Astrocyte (in vitro differentiated cells and primary cell): ENCODE measurements at regions not wholly inside any gene's neighbourhood (a gene's known extent, or its start where the extent isn't known, plus 50 kb on each side); places are given as distances from the start of the nearest gene placed in this dataset.

ENCODE experiments used
- DNase-seq: peaks from one replicate; pipeline ENCODE4 v3.0.0-alpha.2; 2010; ENCODE audit warnings: low read depth
- FAIRE-seq: peaks from 2 replicates; lab custom pipeline; 2011; peaks lifted over from hg19 to GRCh38; lab: Jason Lieb, UNC
- H2AFZ ChIP-seq: 2 replicates; pipeline ENCODE4 v1.6.0; 2012; ENCODE audit warnings: low read depth, low read length, inconsistent platforms
- H3K27ac ChIP-seq: 2 replicates; pipeline ENCODE4 v1.5.1; 2011; ENCODE audit warnings: low read depth, low read length, inconsistent platforms
- H3K27me3 ChIP-seq: 2 replicates; pipeline ENCODE4 v1.6.0; 2011; ENCODE audit warnings: low read length, inconsistent platforms; ENCODE audit not compliant: insufficient read depth
- H3K36me3 ChIP-seq: 2 replicates; pipeline ENCODE4 v1.5.1; 2011; ENCODE audit warnings: low read length, inconsistent platforms; ENCODE audit not compliant: insufficient read depth
- H3K4me1 ChIP-seq: 2 replicates; pipeline ENCODE4 v1.5.1; 2011; ENCODE audit warnings: low read length, inconsistent platforms; ENCODE audit not compliant: insufficient read depth
- H3K4me2 ChIP-seq: 2 replicates; pipeline ENCODE4 v1.6.0; 2012; ENCODE audit warnings: low read length, inconsistent platforms
- H3K4me3 ChIP-seq: 2 replicates; pipeline ENCODE4 v1.5.1; 2011; ENCODE audit warnings: low read depth, mild to moderate bottlenecking, low read length, inconsistent platforms; ENCODE audit not compliant: insufficient read depth
- H3K79me2 ChIP-seq: 2 replicates; pipeline ENCODE4 v1.6.0; 2012; ENCODE audit warnings: mild to moderate bottlenecking, low read length, inconsistent platforms; ENCODE audit not compliant: insufficient read depth
- H3K9ac ChIP-seq: 2 replicates; pipeline ENCODE4 v1.6.0; 2012; ENCODE audit warnings: mild to moderate bottlenecking, low read length, inconsistent platforms
- H3K9me3 ChIP-seq: 2 replicates; pipeline ENCODE4 v1.5.1; 2012; ENCODE audit warnings: low read depth, mild to moderate bottlenecking, low read length, inconsistent platforms; ENCODE audit not compliant: insufficient read depth
- H4K20me1 ChIP-seq: 2 replicates; pipeline ENCODE4 v1.6.0; 2012; ENCODE audit warnings: low read length, inconsistent platforms; ENCODE audit not compliant: insufficient read depth
- H3K27ac Mint-ChIP-seq: one replicate; pipeline ENCODE4 v1.8.0; 2021; ENCODE audit warnings: mild to moderate bottlenecking, mixed read lengths; ENCODE audit not compliant: unreplicated experiment
- H3K27me3 Mint-ChIP-seq: one replicate; pipeline ENCODE4 v1.8.0; 2021; ENCODE audit warnings: low read depth, mixed read lengths; ENCODE audit not compliant: unreplicated experiment
- H3K36me3 Mint-ChIP-seq: one replicate; pipeline ENCODE4 v1.8.0; 2021; ENCODE audit warnings: low read depth, mixed read lengths; ENCODE audit not compliant: unreplicated experiment
- H3K4me1 Mint-ChIP-seq: one replicate; pipeline ENCODE4 v1.8.0; 2021; ENCODE audit warnings: low read depth, mixed read lengths; ENCODE audit not compliant: unreplicated experiment
- H3K4me3 Mint-ChIP-seq: one replicate; pipeline ENCODE4 v1.8.0; 2021; ENCODE audit warnings: mild to moderate bottlenecking, moderate library complexity, mixed read lengths; ENCODE audit not compliant: unreplicated experiment
- H3K9me3 Mint-ChIP-seq: one replicate; pipeline ENCODE4 v1.8.0; 2021; ENCODE audit warnings: mild to moderate bottlenecking, mixed read lengths; ENCODE audit not compliant: unreplicated experiment
- EZH2 ChIP-seq: IDR thresholded peaks from 2 replicates; pipeline ENCODE4 v1.6.1; 2012; ENCODE audit warnings: mild to moderate bottlenecking, low read length, inconsistent platforms; ENCODE audit not compliant: insufficient read depth
- TF ChIP-seq, protein P1 (sequence below): IDR thresholded peaks from 2 replicates; pipeline ENCODE4 v1.5.1; 2011; ENCODE audit warnings: low read depth, mild to moderate bottlenecking, inconsistent platforms, low read length, moderate library complexity; ENCODE audit not compliant: insufficient read depth

DNA sequence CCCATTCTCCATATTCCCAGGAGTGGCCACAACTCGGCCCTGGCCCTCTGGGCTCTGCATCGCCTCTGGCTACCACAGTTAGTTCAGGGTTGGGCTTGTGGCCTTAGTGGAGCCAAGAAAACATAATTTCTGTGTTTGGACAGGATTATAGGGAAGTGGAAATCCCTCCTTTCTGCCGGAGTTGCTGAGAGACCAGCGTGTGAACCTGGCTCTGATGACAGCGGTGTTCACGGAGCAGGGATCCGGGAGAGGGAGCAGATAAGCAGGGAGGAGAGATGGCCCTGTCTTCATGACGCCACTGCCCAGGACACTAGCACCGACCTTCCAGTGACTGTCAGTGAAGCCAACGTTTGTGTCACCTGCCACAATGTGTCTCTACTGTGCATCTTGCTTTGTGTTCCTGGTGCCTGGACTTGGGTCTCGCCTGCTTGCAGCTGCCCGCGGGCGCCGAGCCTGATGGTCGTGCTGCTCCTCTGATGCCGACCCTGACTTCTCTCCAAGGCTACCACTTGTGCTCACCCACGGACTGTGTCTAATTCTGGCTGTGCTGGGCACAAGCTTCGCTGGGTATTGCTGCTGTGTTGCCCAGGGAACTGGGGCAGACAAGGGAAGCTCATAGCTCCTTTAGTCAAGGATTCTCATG, 67.0 kb upstream of the VIPR2 start:
- Histone ChIP-seq H3K4me1 (no peaks in the 10 kb centered on the region), H3K36me3 (no peaks in the 10 kb centered on the region), H3K9me3 (peaks cover 6% of the 10 kb centered on the region), H3K79me2 (no peaks in the 10 kb centered on the region), H3K27ac (no peak overlapping the region), H3K4me3 (no peak overlapping the region), H3K9ac (no peak overlapping the region), H3K4me2 (no peak overlapping the region), H3K27me3 (no peaks in the 10 kb centered on the region), H4K20me1 (no peaks in the 10 kb centered on the region), H2AFZ (no peak overlapping the region)
- Mint-ChIP-seq H3K36me3 (no peaks in the 10 kb centered on the region), H3K27ac (no peak overlapping the region), H3K9me3 (peaks cover 5% of the 10 kb centered on the region), H3K4me3 (no peak overlapping the region), H3K4me1 (no peaks in the 10 kb centered on the region), H3K27me3 (no peaks in the 10 kb centered on the region)
- no peak for DNase-seq
- no peak for FAIRE-seq
- no peak for TF ChIP-seq EZH2
- TF ChIP-seq, protein P1, sequence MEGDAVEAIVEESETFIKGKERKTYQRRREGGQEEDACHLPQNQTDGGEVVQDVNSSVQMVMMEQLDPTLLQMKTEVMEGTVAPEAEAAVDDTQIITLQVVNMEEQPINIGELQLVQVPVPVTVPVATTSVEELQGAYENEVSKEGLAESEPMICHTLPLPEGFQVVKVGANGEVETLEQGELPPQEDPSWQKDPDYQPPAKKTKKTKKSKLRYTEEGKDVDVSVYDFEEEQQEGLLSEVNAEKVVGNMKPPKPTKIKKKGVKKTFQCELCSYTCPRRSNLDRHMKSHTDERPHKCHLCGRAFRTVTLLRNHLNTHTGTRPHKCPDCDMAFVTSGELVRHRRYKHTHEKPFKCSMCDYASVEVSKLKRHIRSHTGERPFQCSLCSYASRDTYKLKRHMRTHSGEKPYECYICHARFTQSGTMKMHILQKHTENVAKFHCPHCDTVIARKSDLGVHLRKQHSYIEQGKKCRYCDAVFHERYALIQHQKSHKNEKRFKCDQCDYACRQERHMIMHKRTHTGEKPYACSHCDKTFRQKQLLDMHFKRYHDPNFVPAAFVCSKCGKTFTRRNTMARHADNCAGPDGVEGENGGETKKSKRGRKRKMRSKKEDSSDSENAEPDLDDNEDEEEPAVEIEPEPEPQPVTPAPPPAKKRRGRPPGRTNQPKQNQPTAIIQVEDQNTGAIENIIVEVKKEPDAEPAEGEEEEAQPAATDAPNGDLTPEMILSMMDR: no peak

DNA sequence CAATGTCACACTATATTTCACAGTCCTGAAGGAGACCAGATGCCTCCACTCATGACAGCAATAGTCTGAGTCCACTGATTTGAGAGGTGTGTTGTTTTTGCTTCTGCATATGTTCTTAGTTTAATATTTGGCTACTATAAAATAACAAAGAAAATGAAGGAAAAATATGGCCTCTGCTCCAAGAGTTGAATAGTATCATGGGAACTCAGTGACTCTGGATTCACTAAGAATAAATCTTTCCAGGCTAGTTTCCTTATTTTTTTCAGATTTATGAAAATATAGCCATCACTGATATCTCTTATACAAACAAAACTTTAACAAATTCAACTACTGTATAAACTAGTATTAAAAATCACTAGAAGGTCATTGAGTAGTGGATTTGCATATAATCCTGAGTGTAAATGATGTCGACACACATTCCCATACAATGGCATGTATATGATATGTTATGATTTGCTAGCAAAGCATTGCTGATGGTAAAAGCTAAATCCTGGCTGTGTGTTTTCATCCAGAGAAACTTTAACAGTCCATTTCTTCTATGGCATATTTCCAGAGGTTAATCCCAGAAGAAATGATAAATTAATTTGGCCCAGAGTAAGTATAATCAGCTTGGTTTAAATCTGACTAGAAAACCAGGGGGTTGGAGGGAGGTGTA, 66.0 kb upstream of the VIPR2 start:
- H3K4me3 Mint-ChIP-seq: no peak overlapping the region
- H3K27me3 Mint-ChIP-seq: peaks cover 2% of the 10 kb centered on the region
- Histone ChIP-seq H3K79me2 (no peaks in the 10 kb centered on the region), H3K27me3 (no peaks in the 10 kb centered on the region), H4K20me1 (no peaks in the 10 kb centered on the region), H3K9me3 (peaks cover 6% of the 10 kb centered on the region), H2AFZ (no peak overlapping the region), H3K36me3 (no peaks in the 10 kb centered on the region), H3K9ac (no peak overlapping the region), H3K4me2 (no peak overlapping the region), H3K4me1 (no peaks in the 10 kb centered on the region), H3K27ac (no peak overlapping the region), H3K4me3 (no peak overlapping the region)
- H3K4me1 Mint-ChIP-seq: no peaks in the 10 kb centered on the region
- H3K27ac Mint-ChIP-seq: no peak overlapping the region
- FAIRE-seq: no peak
- peaks cover 5% of the 10 kb centered on the region for H3K9me3 Mint-ChIP-seq
- TF ChIP-seq, protein P1: no peak
- no peak for TF ChIP-seq EZH2
- no peaks in the 10 kb centered on the region for H3K36me3 Mint-ChIP-seq
- no peak for DNase-seq

DNA sequence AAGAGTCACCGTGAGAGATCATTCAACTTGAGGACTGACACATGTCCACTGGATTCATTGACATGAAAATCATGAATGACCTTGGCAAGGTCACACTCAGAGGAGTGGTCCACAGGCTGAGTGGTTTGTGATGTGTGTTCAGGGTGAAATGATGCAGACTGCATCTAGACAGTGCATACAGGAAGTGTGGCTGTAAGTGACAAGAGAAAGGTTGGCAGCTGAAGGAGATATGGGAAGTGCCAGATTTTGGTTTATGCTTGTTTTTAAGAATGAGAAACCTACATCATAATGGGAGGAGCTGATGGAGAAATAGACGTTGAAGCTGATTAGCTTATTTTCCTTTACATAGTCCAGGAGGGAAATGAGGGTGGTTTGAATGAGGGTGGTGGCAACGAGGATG, 64.8 kb upstream of the VIPR2 start:
- no peaks in the 10 kb centered on the region for H3K79me2 ChIP-seq
- Mint-ChIP-seq H3K4me1 (no peaks in the 10 kb centered on the region), H3K36me3 (no peaks in the 10 kb centered on the region), H3K27me3 (peaks cover 8% of the 10 kb centered on the region), H3K27ac (no peak overlapping the region), H3K9me3 (peaks cover 8% of the 10 kb centered on the region), H3K4me3 (no peak overlapping the region)
- no peak overlapping the region for H3K27ac ChIP-seq
- H3K27me3 ChIP-seq: no peaks in the 10 kb centered on the region
- H3K4me1 ChIP-seq: no peaks in the 10 kb centered on the region
- no peak overlapping the region for H3K9ac ChIP-seq
- peaks cover 6% of the 10 kb centered on the region for H3K9me3 ChIP-seq
- H4K20me1 ChIP-seq: no peaks in the 10 kb centered on the region
- no peak overlapping the region for H3K4me3 ChIP-seq
- FAIRE-seq (no peak), DNase-seq (no peak)
- H2AFZ ChIP-seq: no peak overlapping the region
- H3K4me2 ChIP-seq: no peak overlapping the region
- H3K36me3 ChIP-seq: no peaks in the 10 kb centered on the region
- TF ChIP-seq, protein P1: no peak
- no peak for TF ChIP-seq EZH2
